Kasumi-1 (cell line): ENCODE measurements at regions not wholly inside any gene's neighbourhood (a gene's known extent, or its start where the extent isn't known, plus 50 kb on each side); places are given as distances from the start of the nearest gene placed in this dataset.

Experiments used
- DNase-seq, 2 experiments: peaks; one replicate each; lab custom pipeline; 2025; lab: John Stamatoyannopoulos, UW

GRCh38 chr5:68431186-68431585 lies 215.6 kb downstream of the PIK3R1 start:
- DNase-seq = no peak

GRCh38 chr5:68431601-68432337 lies 216.2 kb downstream of the PIK3R1 start:
- no peak for DNase-seq

- DNase-seq = no peak
These were observed 217.1 kb downstream of the PIK3R1 start for GRCh38 chr5:68432682-68433081.

- DNase-seq = no peak
These were observed 218.0 kb downstream of the PIK3R1 start for GRCh38 chr5:68433526-68433922.

GRCh38 chr5:68433923-68434879 lies 218.6 kb downstream of the PIK3R1 start:
- DNase-seq = peak; percentile 97 to 98

GRCh38 chr5:68435611-68436010 lies 220.1 kb downstream of the PIK3R1 start:
- DNase-seq = peak; percentile 79 to 83

GRCh38 chr5:68436686-68437520 lies 221.3 kb downstream of the PIK3R1 start:
- DNase-seq = no peak

GRCh38 chr5:68438876-68439275 lies 223.3 kb downstream of the PIK3R1 start:
- DNase-seq = no peak

GRCh38 chr5:68440245-68440644 lies 224.7 kb downstream of the PIK3R1 start:
- no peak for DNase-seq

GRCh38 chr5:68440651-68441050 lies 225.1 kb downstream of the PIK3R1 start:
- no peak for DNase-seq

- no peak for DNase-seq
These were observed 225.9 kb downstream of the PIK3R1 start for GRCh38 chr5:68441309-68442073.

- no peak for DNase-seq
These were observed 227.5 kb downstream of the PIK3R1 start for GRCh38 chr5:68443091-68443490.

GRCh38 chr5:68444048-68444447 lies 228.5 kb downstream of the PIK3R1 start:
- DNase-seq = no peak

- no peak for DNase-seq
These were observed 229.3 kb downstream of the PIK3R1 start for GRCh38 chr5:68444833-68445232.

- DNase-seq = no peak
These were observed 229.9 kb downstream of the PIK3R1 start for GRCh38 chr5:68445257-68446069.

GRCh38 chr5:68446070-68446357 lies 230.5 kb downstream of the PIK3R1 start:
- no peak for DNase-seq

GRCh38 chr5:68446487-68446894 lies 230.9 kb downstream of the PIK3R1 start:
- DNase-seq = no peak

GRCh38 chr5:68447136-68447929 lies 231.8 kb downstream of the PIK3R1 start:
- no peak for DNase-seq

GRCh38 chr5:68449380-68449779 lies 233.8 kb downstream of the PIK3R1 start:
- no peak for DNase-seq
